ENCODE measurements at regions not wholly inside any gene's neighbourhood (a gene's known extent, or its start where the extent isn't known, plus 50 kb on each side); places are given as distances from the start of the nearest gene placed in this dataset.

GRCh38 chr13:85379433-85379832 lies 419.8 kb downstream of the SLITRK6 start:
- peak overlapping the region; percentile 37 for H3K4me3 ChIP-seq (ENCODE audit: low read length)
- peak overlapping the region; percentile 56 for H3K4me2 ChIP-seq (ENCODE audit: low read length)
- H3K36me3 ChIP-seq (ENCODE audit: control insufficient read depth, low read length): no peaks in the 10 kb centered on the region
- H3K9me3 ChIP-seq (ENCODE audit: control insufficient read depth, insufficient read depth, low read length): no peaks in the 10 kb centered on the region
- H3K9me2 ChIP-seq (replicated peaks; ENCODE audit: control insufficient read depth, low read length): no peaks in the 10 kb centered on the region
- H3K27me3 ChIP-seq (ENCODE audit: control insufficient read depth, low read length): no peaks in the 10 kb centered on the region
- no peaks in the 10 kb centered on the region for H3F3A ChIP-seq (ENCODE audit: control insufficient read depth, insufficient read depth)
- TF ChIP-seq EZH2phosphoT487 (IDR thresholded peaks at IDR 0.05; ENCODE audit: borderline replicate concordance, low read length): no peak
- TF ChIP-seq, protein P1, sequence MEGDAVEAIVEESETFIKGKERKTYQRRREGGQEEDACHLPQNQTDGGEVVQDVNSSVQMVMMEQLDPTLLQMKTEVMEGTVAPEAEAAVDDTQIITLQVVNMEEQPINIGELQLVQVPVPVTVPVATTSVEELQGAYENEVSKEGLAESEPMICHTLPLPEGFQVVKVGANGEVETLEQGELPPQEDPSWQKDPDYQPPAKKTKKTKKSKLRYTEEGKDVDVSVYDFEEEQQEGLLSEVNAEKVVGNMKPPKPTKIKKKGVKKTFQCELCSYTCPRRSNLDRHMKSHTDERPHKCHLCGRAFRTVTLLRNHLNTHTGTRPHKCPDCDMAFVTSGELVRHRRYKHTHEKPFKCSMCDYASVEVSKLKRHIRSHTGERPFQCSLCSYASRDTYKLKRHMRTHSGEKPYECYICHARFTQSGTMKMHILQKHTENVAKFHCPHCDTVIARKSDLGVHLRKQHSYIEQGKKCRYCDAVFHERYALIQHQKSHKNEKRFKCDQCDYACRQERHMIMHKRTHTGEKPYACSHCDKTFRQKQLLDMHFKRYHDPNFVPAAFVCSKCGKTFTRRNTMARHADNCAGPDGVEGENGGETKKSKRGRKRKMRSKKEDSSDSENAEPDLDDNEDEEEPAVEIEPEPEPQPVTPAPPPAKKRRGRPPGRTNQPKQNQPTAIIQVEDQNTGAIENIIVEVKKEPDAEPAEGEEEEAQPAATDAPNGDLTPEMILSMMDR (IDR thresholded peaks at IDR 0.05; ENCODE audit: low read depth, low read length, poor library complexity, severe bottlenecking): no peak
- no peaks in the 10 kb centered on the region for H4K20me1 ChIP-seq (ENCODE audit: control insufficient read depth, insufficient read depth, low read depth, low read length)
- H3K4me1 ChIP-seq (ENCODE audit: control insufficient read depth, low read length): peaks cover 41% of the 10 kb centered on the region
- no peak overlapping the region for H3K27ac ChIP-seq (ENCODE audit: low read depth, low read length)
- no peaks in the 10 kb centered on the region for H3K79me2 ChIP-seq (ENCODE audit: control insufficient read depth, low read length)

GRCh38 chr13:85377783-85378182 lies 421.4 kb downstream of the SLITRK6 start:
- Histone ChIP-seq H3K4me2 (ENCODE audit: low read length) (no peak overlapping the region), H3K9me2 (replicated peaks; ENCODE audit: control insufficient read depth, low read length) (no peaks in the 10 kb centered on the region), H3K79me2 (ENCODE audit: control insufficient read depth, low read length) (no peaks in the 10 kb centered on the region), H4K20me1 (ENCODE audit: control insufficient read depth, insufficient read depth, low read depth, low read length) (no peaks in the 10 kb centered on the region), H3K36me3 (ENCODE audit: control insufficient read depth, low read length) (no peaks in the 10 kb centered on the region), H3K9me3 (ENCODE audit: control insufficient read depth, insufficient read depth, low read length) (no peaks in the 10 kb centered on the region), H3K4me3 (ENCODE audit: low read length) (no peak overlapping the region), H3K27me3 (ENCODE audit: control insufficient read depth, low read length) (no peaks in the 10 kb centered on the region), H3K27ac (ENCODE audit: low read depth, low read length) (no peak overlapping the region), H3K4me1 (ENCODE audit: control insufficient read depth, low read length) (peaks cover 25% of the 10 kb centered on the region), H3F3A (ENCODE audit: control insufficient read depth, insufficient read depth) (no peaks in the 10 kb centered on the region)
- no peak for TF ChIP-seq EZH2phosphoT487 (IDR thresholded peaks at IDR 0.05; ENCODE audit: borderline replicate concordance, low read length)
- TF ChIP-seq, protein P1 (IDR thresholded peaks at IDR 0.05; ENCODE audit: low read depth, low read length, poor library complexity, severe bottlenecking): no peak

GRCh38 chr13:85373322-85373721 lies 425.9 kb downstream of the SLITRK6 start:
- Histone ChIP-seq H3K36me3 (ENCODE audit: control insufficient read depth, low read length) (no peaks in the 10 kb centered on the region), H3K4me3 (ENCODE audit: low read length) (no peak overlapping the region), H3F3A (ENCODE audit: control insufficient read depth, insufficient read depth) (no peaks in the 10 kb centered on the region), H3K27me3 (ENCODE audit: control insufficient read depth, low read length) (no peaks in the 10 kb centered on the region), H3K9me3 (ENCODE audit: control insufficient read depth, insufficient read depth, low read length) (no peaks in the 10 kb centered on the region), H4K20me1 (ENCODE audit: control insufficient read depth, insufficient read depth, low read depth, low read length) (no peaks in the 10 kb centered on the region), H3K9me2 (replicated peaks; ENCODE audit: control insufficient read depth, low read length) (no peaks in the 10 kb centered on the region), H3K4me1 (ENCODE audit: control insufficient read depth, low read length) (no peaks in the 10 kb centered on the region), H3K4me2 (ENCODE audit: low read length) (no peak overlapping the region), H3K79me2 (ENCODE audit: control insufficient read depth, low read length) (no peaks in the 10 kb centered on the region), H3K27ac (ENCODE audit: low read depth, low read length) (no peak overlapping the region)
- no peak for TF ChIP-seq EZH2phosphoT487 (IDR thresholded peaks at IDR 0.05; ENCODE audit: borderline replicate concordance, low read length)
- TF ChIP-seq, protein P1 (IDR thresholded peaks at IDR 0.05; ENCODE audit: low read depth, low read length, poor library complexity, severe bottlenecking): no peak

GRCh38 chr13:85371254-85371653 lies 428.0 kb downstream of the SLITRK6 start:
- H3K27ac ChIP-seq (ENCODE audit: low read depth, low read length): no peak overlapping the region
- H3K36me3 ChIP-seq (ENCODE audit: control insufficient read depth, low read length): no peaks in the 10 kb centered on the region

More at GRCh38 chr13:85371254-85371653, 428.0 kb downstream of the SLITRK6 start:
- Histone ChIP-seq H3F3A (ENCODE audit: control insufficient read depth, insufficient read depth) (no peaks in the 10 kb centered on the region), H4K20me1 (ENCODE audit: control insufficient read depth, insufficient read depth, low read depth, low read length) (no peaks in the 10 kb centered on the region), H3K27me3 (ENCODE audit: control insufficient read depth, low read length) (no peaks in the 10 kb centered on the region), H3K4me2 (ENCODE audit: low read length) (no peak overlapping the region), H3K9me3 (ENCODE audit: control insufficient read depth, insufficient read depth, low read length) (no peaks in the 10 kb centered on the region), H3K4me1 (ENCODE audit: control insufficient read depth, low read length) (no peaks in the 10 kb centered on the region), H3K9me2 (replicated peaks; ENCODE audit: control insufficient read depth, low read length) (no peaks in the 10 kb centered on the region), H3K79me2 (ENCODE audit: control insufficient read depth, low read length) (no peaks in the 10 kb centered on the region), H3K4me3 (ENCODE audit: low read length) (no peak overlapping the region)
- TF ChIP-seq, protein P1 (IDR thresholded peaks at IDR 0.05; ENCODE audit: low read depth, low read length, poor library complexity, severe bottlenecking): no peak
- TF ChIP-seq EZH2phosphoT487 (IDR thresholded peaks at IDR 0.05; ENCODE audit: borderline replicate concordance, low read length): no peak

All from DOHH2 (cell line).